ENCODE measurements at regions not wholly inside any gene's neighbourhood (a gene's known extent, or its start where the extent isn't known, plus 50 kb on each side); places are given as distances from the start of the nearest gene placed in this dataset.

DNA sequence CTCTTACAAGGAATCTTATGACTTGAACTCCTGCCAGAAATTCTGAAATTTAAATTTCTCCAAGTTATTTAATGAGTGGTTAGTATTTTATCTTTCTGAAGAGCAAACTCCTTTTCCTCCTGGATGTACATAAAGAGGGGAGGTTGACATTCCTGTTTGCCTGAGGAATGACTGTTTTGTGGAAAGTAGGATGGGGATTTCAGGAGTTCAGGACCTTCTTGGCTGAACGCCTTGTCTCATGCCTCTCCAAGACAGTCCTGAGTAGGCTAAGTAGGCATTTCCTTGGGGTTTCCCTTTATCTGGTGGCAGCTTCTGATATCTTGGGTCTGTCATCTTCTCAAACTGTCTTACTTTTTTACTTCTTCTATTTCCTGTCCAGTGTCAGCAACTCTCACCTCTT lies 356.6 kb downstream of the TDRD3 start:
- intact Hi-C loops (cut with DNase I; ENCODE audit: low total_unique reads) (no loop called here), in situ Hi-C loops (cut with MboI; ENCODE audit: low pct_ligation_motif_present in 1 of 4, low pct_unique_long_range_greater_than_20kb in 1 of 4, low sequenced_read_pairs in 3 of 4) (no loop called here)
- DNase-seq = no peak
- WGBS, 2 donors (ENCODE audit: low coverage in 1 of 2) = 88 to 90% methylated on average over 1 of the region's 1 CpG
- no peak overlapping the region for H3K27ac ChIP-seq
- no peak overlapping the region for H3K4me3 ChIP-seq
- H3K27me3 ChIP-seq = no peaks in the 10 kb centered on the region
- no peaks in the 10 kb centered on the region for H3K4me1 ChIP-seq
- H3K9me3 ChIP-seq = no peaks in the 10 kb centered on the region
- no peaks in the 10 kb centered on the region for H3K36me3 ChIP-seq
- TF ChIP-seq EP300 (IDR thresholded peaks at IDR 0.05; ENCODE audit: low read depth) (no peak), POLR2A (IDR thresholded peaks at IDR 0.05) (no peak), POLR2AphosphoS5 (IDR thresholded peaks at IDR 0.05) (no peak)
- TF ChIP-seq, protein P1, sequence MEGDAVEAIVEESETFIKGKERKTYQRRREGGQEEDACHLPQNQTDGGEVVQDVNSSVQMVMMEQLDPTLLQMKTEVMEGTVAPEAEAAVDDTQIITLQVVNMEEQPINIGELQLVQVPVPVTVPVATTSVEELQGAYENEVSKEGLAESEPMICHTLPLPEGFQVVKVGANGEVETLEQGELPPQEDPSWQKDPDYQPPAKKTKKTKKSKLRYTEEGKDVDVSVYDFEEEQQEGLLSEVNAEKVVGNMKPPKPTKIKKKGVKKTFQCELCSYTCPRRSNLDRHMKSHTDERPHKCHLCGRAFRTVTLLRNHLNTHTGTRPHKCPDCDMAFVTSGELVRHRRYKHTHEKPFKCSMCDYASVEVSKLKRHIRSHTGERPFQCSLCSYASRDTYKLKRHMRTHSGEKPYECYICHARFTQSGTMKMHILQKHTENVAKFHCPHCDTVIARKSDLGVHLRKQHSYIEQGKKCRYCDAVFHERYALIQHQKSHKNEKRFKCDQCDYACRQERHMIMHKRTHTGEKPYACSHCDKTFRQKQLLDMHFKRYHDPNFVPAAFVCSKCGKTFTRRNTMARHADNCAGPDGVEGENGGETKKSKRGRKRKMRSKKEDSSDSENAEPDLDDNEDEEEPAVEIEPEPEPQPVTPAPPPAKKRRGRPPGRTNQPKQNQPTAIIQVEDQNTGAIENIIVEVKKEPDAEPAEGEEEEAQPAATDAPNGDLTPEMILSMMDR (IDR thresholded peaks at IDR 0.05) = no peak

DNA sequence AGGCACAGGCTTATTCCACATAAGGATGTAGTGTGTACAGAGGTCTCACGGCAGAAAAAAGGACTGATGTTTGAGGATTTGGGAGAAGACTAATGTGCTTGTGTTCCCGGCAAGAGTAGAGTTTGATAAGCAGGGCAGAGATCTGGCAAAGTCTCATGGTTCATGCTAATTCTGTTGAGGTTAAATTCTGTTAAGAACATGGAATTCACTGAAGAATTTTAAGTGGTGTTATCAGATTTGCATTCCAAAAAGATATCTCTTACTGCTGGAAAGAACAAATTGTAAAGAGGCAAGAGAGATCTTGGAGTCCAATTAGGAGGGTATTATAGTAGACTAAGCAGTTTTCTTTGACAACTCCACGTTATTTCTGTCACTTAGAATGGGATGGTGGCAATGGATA lies 348.3 kb downstream of the TDRD3 start:
- H3K36me3 ChIP-seq = no peaks in the 10 kb centered on the region
- in situ Hi-C loops (cut with MboI; ENCODE audit: low pct_ligation_motif_present in 1 of 4, low pct_unique_long_range_greater_than_20kb in 1 of 4, low sequenced_read_pairs in 3 of 4) = no loop called here
- WGBS, 2 donors (ENCODE audit: low coverage in 1 of 2) = 53 to 71% methylated on average over 2 to 3 of the region's 3 CpGs
- no peaks in the 10 kb centered on the region for H3K27me3 ChIP-seq
- no peak for DNase-seq
- intact Hi-C loops (cut with DNase I; ENCODE audit: low total_unique reads) = no loop called here
- no peak overlapping the region for H3K27ac ChIP-seq
- H3K4me3 ChIP-seq = no peak overlapping the region
- TF ChIP-seq POLR2A (IDR thresholded peaks at IDR 0.05) (no peak), EP300 (IDR thresholded peaks at IDR 0.05; ENCODE audit: low read depth) (no peak), POLR2AphosphoS5 (IDR thresholded peaks at IDR 0.05) (no peak)
- TF ChIP-seq, protein P1 (IDR thresholded peaks at IDR 0.05) = no peak
- H3K4me1 ChIP-seq = no peaks in the 10 kb centered on the region
- H3K9me3 ChIP-seq = no peaks in the 10 kb centered on the region

DNA sequence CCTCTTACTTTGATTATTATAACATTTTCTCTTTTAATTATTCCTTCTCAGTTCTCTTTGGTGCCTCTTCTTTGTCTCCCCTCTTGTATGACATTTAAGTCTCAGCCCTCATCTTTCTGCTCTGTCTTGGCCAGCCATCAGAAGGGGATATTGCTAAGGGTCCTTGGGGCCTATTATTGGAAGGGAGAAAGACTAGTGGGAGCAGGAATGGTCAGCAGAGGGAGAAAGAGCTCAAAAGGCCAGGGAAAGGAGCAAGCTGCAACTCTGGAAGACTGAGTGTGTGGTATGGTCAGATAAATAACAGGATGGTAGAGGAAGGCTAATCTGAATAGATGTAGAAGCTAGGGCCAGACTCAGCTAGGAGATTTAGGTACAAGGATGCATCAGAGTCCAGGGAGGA lies 336.9 kb downstream of the TDRD3 start:
- H3K27me3 ChIP-seq = no peaks in the 10 kb centered on the region
- H3K4me3 ChIP-seq = no peak overlapping the region
- in situ Hi-C loops (cut with MboI; ENCODE audit: low pct_ligation_motif_present in 1 of 4, low pct_unique_long_range_greater_than_20kb in 1 of 4, low sequenced_read_pairs in 3 of 4) (no loop called here), intact Hi-C loops (cut with DNase I; ENCODE audit: low total_unique reads) (no loop called here)
- H3K36me3 ChIP-seq = no peaks in the 10 kb centered on the region
- H3K27ac ChIP-seq = no peak overlapping the region
- no peak for DNase-seq
- H3K4me1 ChIP-seq = no peaks in the 10 kb centered on the region
- no peaks in the 10 kb centered on the region for H3K9me3 ChIP-seq
- TF ChIP-seq, protein P1 (IDR thresholded peaks at IDR 0.05) = no peak
- no peak for TF ChIP-seq EP300 (IDR thresholded peaks at IDR 0.05; ENCODE audit: low read depth)
- no peak for TF ChIP-seq POLR2AphosphoS5 (IDR thresholded peaks at IDR 0.05)
- no peak for TF ChIP-seq POLR2A (IDR thresholded peaks at IDR 0.05)

DNA sequence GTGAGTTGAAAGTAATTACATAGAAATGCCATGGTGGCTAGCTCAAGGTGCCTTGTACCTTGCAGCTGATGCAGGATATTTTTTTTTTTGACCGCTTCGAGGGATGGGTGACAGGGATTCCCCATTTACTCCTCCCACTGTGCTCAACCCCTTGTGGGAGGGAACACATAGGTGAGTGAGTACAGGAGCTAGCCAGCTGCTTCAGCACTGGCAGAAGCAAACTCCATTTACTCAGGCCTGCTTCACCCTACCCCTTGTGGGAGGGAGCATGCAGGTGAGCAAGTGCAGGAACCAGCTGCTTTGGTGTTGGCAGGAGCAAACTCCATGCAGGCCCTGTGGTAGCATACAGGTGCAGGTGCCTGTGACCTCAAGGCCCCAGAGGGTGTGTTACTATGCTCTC lies 330.1 kb downstream of the TDRD3 start:
- in situ Hi-C loops (cut with MboI; ENCODE audit: low pct_ligation_motif_present in 1 of 4, low pct_unique_long_range_greater_than_20kb in 1 of 4, low sequenced_read_pairs in 3 of 4) = no loop called here
- DNase-seq = no peak
- Histone ChIP-seq H3K4me3 (no peak overlapping the region), H3K9me3 (no peaks in the 10 kb centered on the region), H3K36me3 (no peaks in the 10 kb centered on the region), H3K27me3 (no peaks in the 10 kb centered on the region), H3K27ac (no peak overlapping the region), H3K4me1 (no peaks in the 10 kb centered on the region)
- WGBS, 2 donors (ENCODE audit: low coverage in 1 of 2) = 85% methylated on average over 2 of the region's 2 CpGs; no CpG with 5 or more reads in 1 of the 2 donors
- TF ChIP-seq EP300 (IDR thresholded peaks at IDR 0.05; ENCODE audit: low read depth) = no peak
- no peak for TF ChIP-seq POLR2AphosphoS5 (IDR thresholded peaks at IDR 0.05)
- TF ChIP-seq POLR2A (IDR thresholded peaks at IDR 0.05) = no peak
- TF ChIP-seq, protein P1 (IDR thresholded peaks at IDR 0.05) = no peak
- intact Hi-C loops (cut with DNase I; ENCODE audit: low total_unique reads) = no loop called here

Data from transverse colon (tissue), 4 donors.